Spleen (tissue), 11 donors: ENCODE measurements at regions not wholly inside any gene's neighbourhood (a gene's known extent, or its start where the extent isn't known, plus 50 kb on each side); places are given as distances from the start of the nearest gene placed in this dataset.

Source experiments
- DNase-seq: peaks from one replicate; pipeline ENCODE4 v3.0.0-alpha.2; 2020
- H3K27ac ChIP-seq, 8 donors: fragments of 200-600 bp; sonication (generic) in 7 of 8; 1 replicate in 4 of 8; 2 replicates in 4 of 8; pipeline versions ENCODE4 v1.5.0 to v1.8.0; 2016 to 2021; ENCODE audit warnings: inconsistent platforms in 4 of 8, mild to moderate bottlenecking in 4 of 8, moderate library complexity in 1 of 8
- H3K27me3 ChIP-seq, 7 donors: fragments of 200-600 bp; sonication (generic) in 6 of 7; replicated peaks in 1 of 7; 1 replicate in 4 of 7; 2 replicates in 3 of 7; pipeline versions ENCODE4 v1.5.0 to v1.8.0; 2016 to 2021; ENCODE audit warnings: inconsistent platforms in 3 of 7, mild to moderate bottlenecking in 1 of 7
- H3K36me3 ChIP-seq, 6 donors: fragments of 200-600 bp; sonication (generic) in 5 of 6; 1 replicate in 4 of 6; 2 replicates in 2 of 6; pipeline versions ENCODE4 v1.5.0 to v1.8.0; 2016 to 2021; ENCODE audit warnings: inconsistent platforms in 2 of 6
- H3K4me1 ChIP-seq, 6 donors: fragments of 200-600 bp; sonication (generic) in 5 of 6; 1 replicate in 3 of 6; 2 replicates in 3 of 6; pipeline versions ENCODE4 v1.5.0 to v1.8.0; 2016 to 2021; ENCODE audit warnings: inconsistent platforms in 3 of 6
- H3K4me3 ChIP-seq, 8 donors: fragments of 200-600 bp; sonication (generic) in 7 of 8; 1 replicate in 4 of 8; 2 replicates in 4 of 8; pipeline versions ENCODE4 v1.5.0 to v1.8.0; 2016 to 2021; ENCODE audit warnings: inconsistent platforms in 4 of 8, mild to moderate bottlenecking in 4 of 8, moderate library complexity in 2 of 8
- H3K9me3 ChIP-seq, 8 donors: fragments of 200-600 bp; sonication (generic) in 7 of 8; 1 replicate in 4 of 8; 2 replicates in 4 of 8; pipeline versions ENCODE4 v1.5.0 to v1.8.0; 2016 to 2021; ENCODE audit warnings: inconsistent platforms in 4 of 8
- POLR2A ChIP-seq, 3 donors: fragments of 450-650 bp; IDR thresholded peaks; one replicate each; pipeline ENCODE4 v1.5.1; 2017; ENCODE audit warnings: antibody characterized with exemption in 3 of 3, mild to moderate bottlenecking in 1 of 3
- POLR2AphosphoS5 ChIP-seq, 3 donors: sonication (generic); formaldehyde crosslinking; IDR thresholded peaks; one replicate each; pipeline ENCODE4 v1.5.1; 2017; ENCODE audit warnings: antibody characterized with exemption in 3 of 3
- whole genome bisulfite sequencing, 5 donors: extraction: QIAGEN DNeasy Blood & Tissue Kit in 3 of 5; methylation state at CpG; one replicate each; pipeline versions ENCODE4 v1.1.5 to v1.1.7; 2013 to 2018; 5-methylcytosine and 5-hydroxymethylcytosine counted together
- intact Hi-C: fragments of 100-400 bp; cut with DNase I; formaldehyde crosslinking; loops from one replicate; pipeline ENCODE4 v1.15.0; 2023; ENCODE audit warnings: low total_unique reads
- TF ChIP-seq, protein P1 (sequence below), 11 experiments: fragments of 200-600 bp in 7 of 11; fragments of 450-650 bp in 4 of 11; sonication (generic) in 4 of 11; IDR thresholded peaks in 8 of 11; conservative IDR thresholded peaks in 3 of 11; 1 replicate in 7 of 11; 2 replicates in 4 of 11; pipeline versions ENCODE4 v1.4.0 to v1.8.0; 2016 to 2021; ENCODE audit warnings: antibody characterized with exemption in 11 of 11, inconsistent platforms in 4 of 11, mild to moderate bottlenecking in 1 of 11
- donor health status: healthy with polysubstance abuse.
- donor health status: DM: no; HTN: no; CAD: no; lungs with moderate emphysema.
- donor health status: DM: no; HTN: no; CAD: no.
- donor health status: Bipolar disorder and iron deficiency.
- donor health status: healthy.
- donor health status: DM: no; HTN: no; CAD: no.
- donor health status: DM: yes; HTN: yes; CAD: no.

GRCh38 chr10:8400892-8401291, 346.4 kb downstream of the GATA3 start:
- H3K27ac ChIP-seq, result no peak overlapping the region
- H3K36me3 ChIP-seq, result no peaks in the 10 kb centered on the region
- H3K4me3 ChIP-seq, result no peak overlapping the region
- no peaks in the 10 kb centered on the region for H3K27me3 ChIP-seq
- TF ChIP-seq POLR2A (IDR thresholded peaks at IDR 0.05), result no peak
- TF ChIP-seq, protein P1, sequence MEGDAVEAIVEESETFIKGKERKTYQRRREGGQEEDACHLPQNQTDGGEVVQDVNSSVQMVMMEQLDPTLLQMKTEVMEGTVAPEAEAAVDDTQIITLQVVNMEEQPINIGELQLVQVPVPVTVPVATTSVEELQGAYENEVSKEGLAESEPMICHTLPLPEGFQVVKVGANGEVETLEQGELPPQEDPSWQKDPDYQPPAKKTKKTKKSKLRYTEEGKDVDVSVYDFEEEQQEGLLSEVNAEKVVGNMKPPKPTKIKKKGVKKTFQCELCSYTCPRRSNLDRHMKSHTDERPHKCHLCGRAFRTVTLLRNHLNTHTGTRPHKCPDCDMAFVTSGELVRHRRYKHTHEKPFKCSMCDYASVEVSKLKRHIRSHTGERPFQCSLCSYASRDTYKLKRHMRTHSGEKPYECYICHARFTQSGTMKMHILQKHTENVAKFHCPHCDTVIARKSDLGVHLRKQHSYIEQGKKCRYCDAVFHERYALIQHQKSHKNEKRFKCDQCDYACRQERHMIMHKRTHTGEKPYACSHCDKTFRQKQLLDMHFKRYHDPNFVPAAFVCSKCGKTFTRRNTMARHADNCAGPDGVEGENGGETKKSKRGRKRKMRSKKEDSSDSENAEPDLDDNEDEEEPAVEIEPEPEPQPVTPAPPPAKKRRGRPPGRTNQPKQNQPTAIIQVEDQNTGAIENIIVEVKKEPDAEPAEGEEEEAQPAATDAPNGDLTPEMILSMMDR (IDR thresholded peaks at IDR 0.05 in 8 of 11, conservative IDR thresholded peaks at IDR 0.05 in 3 of 11), result no peak
- TF ChIP-seq POLR2AphosphoS5 (IDR thresholded peaks at IDR 0.05), result no peak
- peaks cover 0 to 42% (median 15%) of the 10 kb centered on the region in 6 donors for H3K4me1 ChIP-seq
- WGBS, 5 donors, result 68 to 92% (median 76%) methylated on average over 3 of the region's 3 CpGs
- intact Hi-C loops, result no loop called here
- no peak for DNase-seq
- no peaks in the 10 kb centered on the region for H3K9me3 ChIP-seq

GRCh38 chr10:8401531-8401930, 347.0 kb downstream of the GATA3 start:
- no peak for DNase-seq
- Histone ChIP-seq H3K36me3 (no peaks in the 10 kb centered on the region), H3K4me1 (peaks cover 0 to 42% (median 15%) of the 10 kb centered on the region in 6 donors), H3K27ac (peak overlapping the region in 1 of 8 donors; percentile 52), H3K9me3 (no peaks in the 10 kb centered on the region), H3K4me3 (no peak overlapping the region), H3K27me3 (no peaks in the 10 kb centered on the region)
- intact Hi-C loops, result no loop called here
- TF ChIP-seq POLR2A (IDR thresholded peaks at IDR 0.05), result no peak
- WGBS, 5 donors, result 66 to 86% (median 78%) methylated on average over 4 of the region's 4 CpGs

DNA sequence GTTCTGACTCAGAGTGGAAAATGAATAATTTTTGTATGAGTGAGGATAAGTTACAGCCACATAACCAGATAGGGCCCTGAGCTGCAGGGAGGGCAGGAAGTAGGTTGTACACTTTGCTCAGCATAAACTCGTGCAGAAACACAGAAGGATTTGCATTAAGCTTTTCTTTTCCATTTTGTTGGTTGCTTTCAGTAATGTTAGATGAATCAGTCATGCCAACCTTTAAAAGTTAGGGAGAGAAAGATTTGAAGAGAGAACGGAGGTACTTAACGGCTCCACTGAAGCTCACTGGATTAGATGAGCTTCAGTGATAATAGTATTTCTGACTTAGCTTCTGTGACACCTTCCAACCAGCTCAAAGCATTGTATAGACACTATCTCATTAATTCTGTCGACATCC, 348.1 kb downstream of the GATA3 start:
- H3K4me3 ChIP-seq, result no peak overlapping the region
- WGBS, 5 donors, result 38 to 47% (median 40%) methylated on average over 4 of the region's 4 CpGs
- TF ChIP-seq POLR2A (IDR thresholded peaks at IDR 0.05) (no peak), POLR2AphosphoS5 (IDR thresholded peaks at IDR 0.05) (no peak)
- TF ChIP-seq, protein P1 (IDR thresholded peaks at IDR 0.05 in 8 of 11, conservative IDR thresholded peaks at IDR 0.05 in 3 of 11), result no peak
- no peaks in the 10 kb centered on the region for H3K9me3 ChIP-seq
- peaks cover 0 to 42% (median 15%) of the 10 kb centered on the region in 6 donors for H3K4me1 ChIP-seq
- no peaks in the 10 kb centered on the region for H3K27me3 ChIP-seq
- H3K36me3 ChIP-seq, result no peaks in the 10 kb centered on the region
- DNase-seq, result no peak
- intact Hi-C loops, result no loop called here
- peak overlapping the region in 3 of 8 donors; percentile 3 to 52 (median 43) for H3K27ac ChIP-seq

GRCh38 chr10:8403711-8404371, 349.4 kb downstream of the GATA3 start:
- intact Hi-C loops, result no loop called here
- peaks cover 0 to 42% (median 15%) of the 10 kb centered on the region in 6 donors for H3K4me1 ChIP-seq
- H3K4me3 ChIP-seq, result no peak overlapping the region
- H3K27me3 ChIP-seq, result no peaks in the 10 kb centered on the region
- DNase-seq, result no peak
- WGBS, 5 donors, result 67 to 79% (median 70%) methylated on average over 4 of the region's 4 CpGs
- TF ChIP-seq, protein P1 (IDR thresholded peaks at IDR 0.05 in 8 of 11, conservative IDR thresholded peaks at IDR 0.05 in 3 of 11), result no peak
- TF ChIP-seq POLR2A (IDR thresholded peaks at IDR 0.05) (no peak), POLR2AphosphoS5 (IDR thresholded peaks at IDR 0.05) (no peak)
- H3K27ac ChIP-seq, result peak overlapping the region in 2 of 8 donors; percentile 28 to 46
- no peaks in the 10 kb centered on the region for H3K9me3 ChIP-seq
- H3K36me3 ChIP-seq, result no peaks in the 10 kb centered on the region
